Epithelial cell of proximal tubule (primary cell): ENCODE measurements at regions not wholly inside any gene's neighbourhood (a gene's known extent, or its start where the extent isn't known, plus 50 kb on each side); places are given as distances from the start of the nearest gene placed in this dataset.

Experiments used
- DNase-seq: peaks from one replicate; pipeline ENCODE4 v3.0.0-alpha.2; 2011; ENCODE audit warnings: low read depth
- H3K4me3 ChIP-seq: 2 replicates; pipeline ENCODE4 v1.5.1; 2011; ENCODE audit warnings: low read depth, mild to moderate bottlenecking, low read length
- TF ChIP-seq, protein P1 (sequence below): conservative IDR thresholded peaks from 2 replicates; pipeline ENCODE4 v1.5.1; 2012; ENCODE audit warnings: low read depth, mild to moderate bottlenecking, low read length

DNA sequence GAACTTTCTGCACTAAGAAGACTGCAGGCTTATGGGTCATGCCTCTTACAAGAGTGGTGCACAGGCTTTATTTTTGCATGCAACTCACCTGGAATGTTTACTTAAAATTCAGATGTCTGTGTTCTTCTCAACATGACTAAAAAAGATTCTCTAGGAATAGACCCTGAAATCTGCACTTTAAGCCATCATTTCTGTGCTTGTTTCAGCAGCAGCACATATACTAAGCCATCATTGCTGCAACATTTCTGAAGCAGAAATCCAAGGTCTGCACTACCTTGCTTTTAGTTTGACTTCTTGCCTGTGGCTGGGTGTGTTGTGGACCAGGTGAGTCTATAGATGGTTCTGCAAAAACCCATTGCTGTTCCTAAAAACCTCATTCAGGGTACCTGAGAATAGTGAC, 156.8 kb downstream of the CEP120 start:
- TF ChIP-seq, protein P1, sequence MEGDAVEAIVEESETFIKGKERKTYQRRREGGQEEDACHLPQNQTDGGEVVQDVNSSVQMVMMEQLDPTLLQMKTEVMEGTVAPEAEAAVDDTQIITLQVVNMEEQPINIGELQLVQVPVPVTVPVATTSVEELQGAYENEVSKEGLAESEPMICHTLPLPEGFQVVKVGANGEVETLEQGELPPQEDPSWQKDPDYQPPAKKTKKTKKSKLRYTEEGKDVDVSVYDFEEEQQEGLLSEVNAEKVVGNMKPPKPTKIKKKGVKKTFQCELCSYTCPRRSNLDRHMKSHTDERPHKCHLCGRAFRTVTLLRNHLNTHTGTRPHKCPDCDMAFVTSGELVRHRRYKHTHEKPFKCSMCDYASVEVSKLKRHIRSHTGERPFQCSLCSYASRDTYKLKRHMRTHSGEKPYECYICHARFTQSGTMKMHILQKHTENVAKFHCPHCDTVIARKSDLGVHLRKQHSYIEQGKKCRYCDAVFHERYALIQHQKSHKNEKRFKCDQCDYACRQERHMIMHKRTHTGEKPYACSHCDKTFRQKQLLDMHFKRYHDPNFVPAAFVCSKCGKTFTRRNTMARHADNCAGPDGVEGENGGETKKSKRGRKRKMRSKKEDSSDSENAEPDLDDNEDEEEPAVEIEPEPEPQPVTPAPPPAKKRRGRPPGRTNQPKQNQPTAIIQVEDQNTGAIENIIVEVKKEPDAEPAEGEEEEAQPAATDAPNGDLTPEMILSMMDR, result no peak
- H3K4me3 ChIP-seq, result no peak overlapping the region

DNA sequence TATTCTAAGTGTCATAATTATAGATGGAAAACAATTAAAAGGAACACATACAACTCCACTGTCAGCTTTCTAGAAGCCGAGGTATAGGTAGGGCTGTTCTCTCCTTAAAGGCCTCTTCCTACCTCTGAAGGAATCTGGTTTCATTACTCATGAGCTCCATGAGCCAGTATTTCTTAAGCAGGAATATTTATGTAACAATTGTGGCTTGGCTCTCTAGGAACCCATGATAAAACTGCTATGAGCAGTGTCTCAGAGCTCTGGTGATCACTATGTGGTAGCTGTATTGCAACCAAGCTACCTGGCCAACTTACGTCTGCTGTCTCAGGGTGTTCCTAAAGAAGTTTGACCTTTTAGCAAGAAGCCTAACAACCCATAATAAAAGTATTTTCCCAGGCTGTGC, 157.7 kb downstream of the CEP120 start:
- no peak for DNase-seq
- no peak overlapping the region for H3K4me3 ChIP-seq
- TF ChIP-seq, protein P1, result no peak

More for the DNA sequence above, 156.8 kb downstream of the CEP120 start:
- no peak for DNase-seq

DNA sequence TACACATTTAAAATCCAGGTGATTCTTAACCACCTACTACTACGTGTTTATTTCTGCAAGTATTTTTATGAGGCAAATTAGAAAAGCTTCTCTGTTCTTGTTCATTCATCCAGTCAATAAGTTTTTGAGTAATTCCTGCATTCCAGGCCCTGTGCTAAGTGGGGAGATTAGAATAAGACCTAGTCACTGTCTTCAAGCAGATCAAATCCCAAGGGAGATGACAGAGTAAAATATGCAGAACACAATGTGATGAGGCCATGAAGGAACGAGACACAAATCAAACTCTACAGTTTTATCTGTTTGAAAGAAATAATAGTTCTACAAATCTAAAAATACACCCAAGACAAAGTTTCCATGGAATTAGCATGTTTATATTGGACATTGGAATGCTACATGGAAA, 158.8 kb downstream of the CEP120 start:
- H3K4me3 ChIP-seq, result no peak overlapping the region
- TF ChIP-seq, protein P1, result no peak
- no peak for DNase-seq

DNA sequence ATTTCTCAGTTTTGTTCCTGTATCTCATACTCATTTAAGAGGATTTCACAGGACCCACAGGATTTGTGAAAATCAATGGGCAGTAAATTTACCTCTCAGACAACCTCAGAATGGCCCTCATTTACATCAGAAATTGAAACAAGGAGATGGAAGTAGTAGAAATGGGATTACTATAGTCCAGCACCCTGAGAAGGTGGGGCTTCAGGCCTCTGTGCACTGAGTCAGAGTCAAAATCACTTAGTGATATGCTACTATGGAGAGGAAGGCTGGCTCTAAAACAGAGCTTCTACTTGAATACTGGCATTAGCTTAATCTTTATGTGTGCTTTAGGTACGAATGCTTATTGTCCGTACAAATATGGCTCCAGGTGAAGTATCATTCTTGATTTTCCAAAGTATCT, 159.3 kb downstream of the CEP120 start:
- H3K4me3 ChIP-seq, result no peak overlapping the region
- no peak for DNase-seq
- TF ChIP-seq, protein P1, result no peak

DNA sequence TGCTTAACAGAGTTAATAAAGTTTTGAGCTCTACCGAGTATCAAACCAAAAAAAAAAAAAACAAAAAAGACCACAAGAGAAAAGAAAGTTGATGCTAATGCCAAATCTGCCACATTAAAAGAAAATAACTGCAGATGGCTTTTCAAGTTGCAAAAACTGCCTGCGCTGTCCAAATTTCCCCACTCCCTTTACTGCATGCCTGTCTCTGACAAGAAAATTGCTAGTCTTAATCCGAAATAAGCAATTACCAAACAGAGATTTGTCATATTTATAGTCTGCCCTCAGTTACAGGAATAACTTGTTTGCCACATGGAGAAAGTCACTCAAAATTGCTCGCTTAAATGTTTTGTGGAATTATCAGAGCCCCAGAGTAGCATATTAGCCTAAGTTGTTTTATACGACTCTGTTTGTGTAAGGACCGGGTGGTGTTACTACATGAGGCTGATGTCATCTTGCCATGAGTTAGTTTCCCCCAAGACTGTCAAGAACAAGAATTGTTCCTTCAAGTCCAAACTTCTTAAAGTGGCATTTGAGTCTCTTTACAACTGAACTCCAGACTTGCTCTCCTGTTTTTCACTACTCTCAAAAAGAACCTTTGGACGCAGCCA, 160.9 kb downstream of the CEP120 start:
- DNase-seq, result no peak
- TF ChIP-seq, protein P1, result no peak
- no peak overlapping the region for H3K4me3 ChIP-seq

DNA sequence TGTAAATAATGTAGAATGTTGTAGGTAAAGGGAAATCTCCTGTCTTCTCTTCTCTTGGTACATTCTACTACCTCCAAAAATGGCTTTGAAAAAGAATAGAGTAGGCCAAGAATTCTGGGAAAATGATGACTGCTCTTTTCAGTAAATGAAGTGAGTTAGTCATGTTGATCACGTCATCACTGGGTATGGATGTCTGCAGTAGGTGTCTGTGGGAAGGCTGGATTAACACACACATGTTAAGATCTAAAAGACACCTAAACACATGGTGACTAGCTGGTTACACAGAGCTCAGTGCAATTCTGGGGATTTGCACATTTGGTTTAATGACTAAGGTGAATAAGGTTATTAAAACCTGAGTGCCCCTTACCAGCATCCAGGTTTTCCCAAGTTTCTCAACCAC, 161.5 kb downstream of the CEP120 start:
- TF ChIP-seq, protein P1, result no peak
- no peak overlapping the region for H3K4me3 ChIP-seq
- DNase-seq, result no peak

DNA sequence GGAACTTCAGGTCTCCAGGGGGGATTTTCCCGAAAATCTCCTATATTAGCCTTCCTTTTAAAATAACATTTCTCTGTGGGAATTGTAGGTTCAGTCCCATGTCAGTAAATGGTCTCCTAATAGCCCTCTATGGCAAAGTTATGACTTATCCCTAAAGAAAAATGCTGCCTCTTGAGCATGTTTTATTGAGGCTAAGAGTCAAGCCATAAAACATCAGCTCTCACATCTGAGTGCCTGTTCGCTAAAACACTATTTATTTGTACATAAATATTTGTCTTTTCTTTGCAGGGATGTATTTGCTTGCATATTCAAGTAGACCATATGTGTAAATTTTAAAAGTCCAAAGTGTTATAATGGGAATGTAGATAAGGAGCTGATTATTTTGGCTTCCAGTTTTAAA, 160.4 kb downstream of the PRDM6 start:
- DNase-seq, result no peak
- TF ChIP-seq, protein P1, result no peak
- H3K4me3 ChIP-seq, result no peak overlapping the region
